ENCODE measurements at regions not wholly inside any gene's neighbourhood (a gene's known extent, or its start where the extent isn't known, plus 50 kb on each side); places are given as distances from the start of the nearest gene placed in this dataset.

- dilution Hi-C loops (cut with MboI; ENCODE audit: extremely low pct_ligation_motif_present, low sequenced_read_pairs) (no loop called here), intact Hi-C loops (cut with micrococcal nuclease) (no loop called here)
- FAIRE-seq = no peak
These were observed 1385.6 kb upstream of the ADGRL3 start for GRCh38 chr4:59814402-59815010.

More at GRCh38 chr4:59814402-59815010, 1385.6 kb upstream of the ADGRL3 start:
- H3K27me3 ChIP-seq (ENCODE audit: control insufficient read depth in 2 of 2, insufficient read depth in 2 of 2, low read length in 2 of 2) = no peaks in the 10 kb centered on the region
- H3K36me3 ChIP-seq (ENCODE audit: control insufficient read depth in 2 of 2, extremely low read depth in 1 of 2, insufficient read depth in 2 of 2, low read length in 2 of 2) = no peaks in the 10 kb centered on the region
- no peak for TF ChIP-seq JUN (IDR thresholded peaks at IDR 0.05; ENCODE audit: borderline replicate concordance, insufficient read depth, insufficient read length, low read depth)
- TF ChIP-seq POLR2A (IDR thresholded peaks at IDR 0.05; ENCODE audit: low read depth, low read length) = no peak
- TF ChIP-seq POLR2AphosphoS5 (IDR thresholded peaks at IDR 0.05; ENCODE audit: insufficient read depth, low read depth, low read length) = no peak
- TF ChIP-seq MAX (IDR thresholded peaks at IDR 0.05; ENCODE audit: insufficient read depth, insufficient read length) = no peak
- no peak for TF ChIP-seq EZH2 (IDR thresholded peaks at IDR 0.05; ENCODE audit: borderline replicate concordance, low read depth, low read length, severe bottlenecking)
- no peak for TF ChIP-seq MYC (IDR thresholded peaks at IDR 0.05; ENCODE audit: low read depth, low read length)
- TF ChIP-seq GATA2 (IDR thresholded peaks at IDR 0.05; ENCODE audit: insufficient read depth, insufficient read length, low read depth, low read length) = no peak
- no peak for TF ChIP-seq FOS (IDR thresholded peaks at IDR 0.05; ENCODE audit: borderline replicate concordance, insufficient read depth, low read length)
- no peak for TF ChIP-seq CTCF (IDR thresholded peaks at IDR 0.05; ENCODE audit: extremely low read depth in 1 of 2, insufficient read depth in 1 of 2, low read depth in 1 of 2, low read length in 2 of 2)
- no TSS peak for BruUV-seq (replicated peaks)
- H3K4me2 ChIP-seq (ENCODE audit: insufficient read depth, low read length) = no peak overlapping the region
- no peak overlapping the region for H3K9ac ChIP-seq (replicated peaks; ENCODE audit: extremely low read depth, insufficient read depth, low read length)
- H3K79me2 ChIP-seq (ENCODE audit: control insufficient read depth, insufficient read depth, low read length) = no peaks in the 10 kb centered on the region
- H3K27ac ChIP-seq (ENCODE audit: insufficient read depth, low read depth, low read length) = no peak overlapping the region
- H2AFZ ChIP-seq (ENCODE audit: low read depth, low read length) = no peak overlapping the region
- H3K9me3 ChIP-seq (replicated peaks; ENCODE audit: control insufficient read depth, insufficient read depth, low read length) = no peaks in the 10 kb centered on the region
- H3K9me1 ChIP-seq (replicated peaks; ENCODE audit: control insufficient read depth, extremely low read depth, insufficient read depth, low read length) = no peaks in the 10 kb centered on the region
- ChIA-PET POLR2A (no interaction called here), CTCF (no interaction called here)
- no peaks in the 10 kb centered on the region for H3K4me1 ChIP-seq (ENCODE audit: control insufficient read depth, extremely low read depth, insufficient read depth, low read length)
- H4K20me1 ChIP-seq (replicated peaks; ENCODE audit: control insufficient read depth, extremely low read depth, insufficient read depth, low read length) = no peaks in the 10 kb centered on the region
- no peak for DNase-seq (ENCODE audit: low read depth, low spot score)
- no peak overlapping the region for H3K4me3 ChIP-seq (replicated peaks in 1 of 3; ENCODE audit: insufficient read depth in 1 of 3, low read depth in 1 of 3, low read length in 3 of 3)
